Left colon (tissue), 2 donors: ENCODE measurements at regions not wholly inside any gene's neighbourhood (a gene's known extent, or its start where the extent isn't known, plus 50 kb on each side); places are given as distances from the start of the nearest gene placed in this dataset.

ENCODE experiments used
- ATAC-seq: fragments of 200-7000 bp; cut with Tn5 transposase; one replicate; pipeline ENCODE4 v1.9.1; 2020; ENCODE audit warnings: mild to moderate bottlenecking, moderate library complexity
- DNase-seq, 2 donors: peaks; one replicate each; pipeline ENCODE4 v3.0.0-alpha.2; 2020
- intact Hi-C, 2 donors: fragments of 100-400 bp; cut with DNase I in 1 of 2; cut with micrococcal nuclease in 1 of 2; formaldehyde crosslinking; loops; one replicate each; pipeline versions ENCODE4 v1.11.2 to v1.14.0; 2022; cut with DNase I, micrococcal nuclease
- donor health status: DM: no; HTN: no; CAD: no.
- donor health status: DM: yes; HTN: yes; CAD: no.

DNA sequence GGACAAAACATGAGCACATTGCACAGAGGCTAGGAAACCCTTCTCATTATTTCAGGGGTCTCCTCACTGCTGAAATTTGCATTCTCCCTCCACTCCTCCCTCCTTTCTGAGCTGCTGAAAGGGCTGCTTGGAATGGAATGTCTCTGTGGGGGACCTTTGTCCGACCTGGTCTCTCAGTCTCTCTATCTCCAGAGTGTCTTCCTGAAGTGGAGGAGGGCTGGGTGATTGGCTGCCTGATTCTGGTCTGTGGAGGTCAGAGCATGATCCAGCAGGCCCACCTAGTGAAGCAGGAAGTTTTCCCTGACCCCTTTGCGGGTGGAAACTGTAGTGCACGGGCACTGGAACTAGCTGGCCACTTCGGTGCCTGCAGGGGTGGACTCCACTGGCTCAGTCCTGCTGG, 560.5 kb upstream of the HS6ST1 start:
- no peak for ATAC-seq

DNA sequence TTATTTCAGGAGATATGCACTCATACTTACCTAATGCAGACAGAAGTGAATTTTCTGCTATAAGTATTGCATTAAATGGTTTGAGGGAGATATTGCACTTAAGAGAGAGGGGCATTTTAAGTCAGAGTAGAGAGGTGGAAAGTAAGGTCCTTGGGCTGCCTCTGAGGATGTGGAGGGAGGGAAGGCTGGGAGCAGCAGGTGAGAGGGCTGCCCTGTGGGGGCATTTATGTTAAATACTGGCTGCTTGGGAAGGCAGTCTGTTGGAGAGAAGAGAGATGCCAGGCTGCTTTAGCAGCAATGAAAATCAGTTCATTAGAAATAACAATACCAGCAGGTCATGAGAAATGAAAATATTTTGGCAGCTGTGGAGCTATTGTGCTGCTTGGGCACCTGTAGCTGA, 576.2 kb upstream of the HS6ST1 start:
- intact Hi-C loops, result no loop called here
- ATAC-seq, result no peak

More for the DNA sequence above, 560.5 kb upstream of the HS6ST1 start:
- intact Hi-C loops, result no loop called here
- no peak for DNase-seq

DNA sequence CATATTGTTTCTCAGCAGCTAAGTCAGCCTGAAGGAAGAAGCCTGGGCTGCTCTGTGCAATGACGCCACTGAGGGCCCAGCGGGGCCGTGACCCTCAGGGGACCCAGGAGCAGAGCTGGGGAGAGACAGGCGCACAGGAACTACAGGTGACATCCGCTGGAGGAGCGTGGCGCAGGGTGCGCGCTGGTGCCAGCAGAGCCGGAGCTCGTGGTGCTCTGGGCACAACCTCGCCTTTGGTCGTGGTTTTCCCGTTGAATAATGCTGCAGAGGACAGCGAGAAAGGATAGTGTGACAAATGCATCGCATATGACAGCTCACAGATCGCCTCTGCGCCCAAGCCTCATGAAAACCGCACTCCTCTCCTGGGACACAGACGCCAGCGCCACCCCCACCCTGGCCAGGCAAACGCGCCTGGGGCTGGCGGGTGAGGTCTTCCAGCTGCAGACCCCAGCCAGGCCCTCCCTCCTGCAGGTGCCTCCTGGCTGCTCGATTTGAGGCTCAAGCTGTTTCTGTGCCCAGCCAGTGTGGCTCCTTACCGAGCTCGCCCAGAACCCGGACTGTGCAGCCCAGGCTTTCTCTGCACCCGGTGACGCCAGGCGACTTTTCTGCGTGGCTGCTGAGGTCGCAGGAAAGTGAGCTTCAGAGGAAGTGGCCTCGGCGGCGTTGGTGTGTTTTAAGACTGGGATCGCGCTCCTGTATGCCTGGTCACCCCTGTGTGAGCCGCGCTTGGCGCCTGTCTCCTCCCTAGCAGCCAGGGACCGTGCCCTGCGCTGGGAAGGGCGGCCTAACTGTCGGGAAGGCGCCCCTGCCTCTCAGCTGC, 583.1 kb upstream of the HS6ST1 start:
- ATAC-seq, result no peak
- DNase-seq, result no peak
- intact Hi-C loops, result no loop called here

More for the DNA sequence above, 576.2 kb upstream of the HS6ST1 start:
- DNase-seq, result no peak

DNA sequence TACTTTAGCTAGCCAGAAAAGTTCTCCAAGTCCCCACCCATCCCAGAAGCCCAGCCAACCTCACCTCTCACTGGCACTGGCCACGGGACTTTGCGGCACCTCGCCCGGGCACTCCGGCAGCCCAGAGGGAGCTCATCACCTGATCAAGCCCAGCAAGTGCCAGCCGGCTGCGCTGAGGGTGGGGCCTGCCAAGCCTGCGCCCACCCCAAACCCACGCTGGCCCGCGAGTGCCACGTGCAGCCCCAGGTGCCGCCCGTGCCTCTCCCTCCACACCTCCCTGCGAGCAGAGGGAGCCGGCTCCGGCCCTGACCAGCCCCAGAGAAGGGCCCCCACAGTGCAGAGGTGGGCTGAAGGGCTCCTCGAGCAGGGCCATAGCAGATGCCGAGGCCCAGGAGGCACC, 585.0 kb upstream of the HS6ST1 start:
- ATAC-seq (no peak), DNase-seq (no peak)
- intact Hi-C loops, result no loop called here

DNA sequence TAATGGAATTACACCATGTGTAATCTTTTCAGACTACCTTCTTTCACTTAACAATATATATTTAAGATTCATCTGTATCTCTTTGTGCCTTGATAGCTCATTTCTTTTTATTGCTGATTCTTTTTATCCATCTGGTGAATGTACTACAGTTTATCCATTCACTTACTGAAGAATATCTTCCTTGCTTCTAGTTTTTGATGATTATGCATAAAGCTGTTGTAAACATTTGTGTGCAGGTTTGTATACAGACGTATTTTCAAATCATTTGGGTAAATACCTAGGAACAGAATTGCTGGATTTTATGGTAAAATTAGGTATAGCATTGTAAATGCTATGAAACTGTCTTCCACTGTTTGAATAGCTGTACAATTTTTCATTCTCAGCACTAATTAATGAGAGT, 592.6 kb upstream of the HS6ST1 start:
- intact Hi-C loops, result no loop called here
- ATAC-seq (no peak), DNase-seq (no peak)

DNA sequence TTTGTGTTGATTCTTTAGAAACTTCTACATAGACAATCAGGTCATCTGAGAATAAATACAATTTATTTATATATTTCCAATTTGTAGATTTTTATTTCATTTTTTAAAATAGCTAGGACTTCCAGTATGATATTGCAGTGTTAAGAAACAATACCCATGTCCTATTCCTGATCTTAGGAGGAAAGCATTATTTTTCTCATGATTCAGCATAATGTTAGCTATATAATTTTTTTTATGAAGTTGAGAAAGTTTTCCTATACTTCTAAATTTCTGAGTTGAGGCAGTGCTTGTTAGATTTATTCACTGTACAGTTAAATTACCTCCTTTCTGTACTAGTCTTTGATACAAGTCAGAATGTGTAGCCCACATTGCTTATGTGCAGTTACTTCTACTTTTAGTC, 595.7 kb upstream of the HS6ST1 start:
- ATAC-seq (no peak), DNase-seq (no peak)

DNA sequence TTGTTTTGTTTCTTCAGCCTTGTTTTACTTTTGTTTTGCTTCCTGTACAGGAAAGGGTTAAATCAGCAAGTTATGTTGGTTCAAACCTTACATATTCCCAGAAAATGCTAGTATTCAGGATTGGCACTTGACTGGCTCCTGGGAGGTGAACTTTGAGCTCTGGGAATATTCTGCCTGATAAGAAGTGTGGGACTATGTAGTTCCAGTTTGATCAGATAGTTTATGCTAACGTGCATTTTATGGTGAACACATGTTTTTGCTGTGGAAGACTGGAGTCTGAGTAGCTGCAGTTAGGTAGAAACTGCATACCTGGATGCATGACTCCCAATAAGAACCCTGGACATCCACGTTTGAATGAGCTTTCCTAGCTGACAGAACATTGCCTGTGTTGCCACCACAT, 603.1 kb upstream of the HS6ST1 start:
- DNase-seq (no peak), ATAC-seq (peak; percentile 69)
- intact Hi-C loops, result no loop called here

More for the DNA sequence above, 595.7 kb upstream of the HS6ST1 start:
- intact Hi-C loops, result no loop called here

DNA sequence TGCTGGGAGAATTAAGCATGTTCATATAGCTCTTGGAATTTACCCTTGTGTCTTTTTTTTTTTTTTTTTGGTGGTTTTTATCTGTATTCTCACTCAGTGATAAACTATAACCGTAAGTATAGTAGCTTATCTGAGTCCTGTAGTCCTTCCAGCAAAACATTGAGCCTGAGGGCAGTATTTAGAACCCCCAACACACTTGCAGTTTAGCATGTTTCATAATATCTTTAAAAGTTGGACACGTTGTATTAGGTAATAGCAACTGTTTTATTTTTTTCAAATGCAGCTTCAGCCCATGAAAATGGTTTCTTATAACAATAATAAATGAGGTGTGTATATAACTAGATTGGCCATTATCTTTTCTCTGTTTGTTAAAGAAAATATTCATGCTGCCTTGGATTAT, 603.5 kb upstream of the HS6ST1 start:
- intact Hi-C loops, result no loop called here
- no peak for DNase-seq
- ATAC-seq, result no peak

DNA sequence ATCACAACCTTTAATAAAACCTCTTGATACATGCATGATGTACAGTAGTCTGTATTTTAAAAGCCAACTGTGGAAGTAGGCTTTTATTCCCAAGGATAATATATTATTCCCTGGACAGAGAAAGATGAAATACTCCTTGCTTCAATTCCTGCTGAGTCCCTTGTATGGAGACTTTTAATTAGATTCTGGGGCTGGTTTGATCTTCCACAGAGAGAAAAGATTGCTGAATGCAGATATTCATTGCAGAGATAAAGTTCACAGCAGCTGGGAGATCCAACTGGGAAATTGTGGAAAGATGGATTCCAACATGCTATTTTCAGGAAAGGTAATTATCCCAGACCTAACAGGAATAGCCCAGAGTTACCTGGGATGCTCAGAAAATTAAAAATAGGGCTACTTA, 607.0 kb upstream of the HS6ST1 start:
- intact Hi-C loops, result no loop called here
- DNase-seq (no peak), ATAC-seq (no peak)

DNA sequence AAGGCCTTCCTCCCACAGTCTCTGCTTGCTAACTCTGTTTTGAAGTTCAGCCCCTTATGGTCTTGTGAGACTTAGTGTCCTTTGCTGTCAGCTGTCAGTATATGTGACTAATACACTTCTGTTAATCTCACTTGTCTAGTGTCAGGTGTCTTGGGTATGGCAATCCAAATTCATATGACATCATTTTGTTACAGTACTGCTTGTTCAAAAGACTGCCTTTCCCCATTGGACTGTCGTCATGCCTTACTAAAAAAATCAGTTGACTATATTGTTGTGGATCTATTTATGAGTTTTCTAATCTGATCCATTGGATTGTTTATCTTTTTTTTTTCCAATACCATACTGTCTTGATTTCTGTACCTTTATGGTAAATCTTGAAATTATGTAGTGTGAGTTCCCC, 611.4 kb upstream of the HS6ST1 start:
- ATAC-seq (no peak), DNase-seq (no peak)
- intact Hi-C loops, result no loop called here

DNA sequence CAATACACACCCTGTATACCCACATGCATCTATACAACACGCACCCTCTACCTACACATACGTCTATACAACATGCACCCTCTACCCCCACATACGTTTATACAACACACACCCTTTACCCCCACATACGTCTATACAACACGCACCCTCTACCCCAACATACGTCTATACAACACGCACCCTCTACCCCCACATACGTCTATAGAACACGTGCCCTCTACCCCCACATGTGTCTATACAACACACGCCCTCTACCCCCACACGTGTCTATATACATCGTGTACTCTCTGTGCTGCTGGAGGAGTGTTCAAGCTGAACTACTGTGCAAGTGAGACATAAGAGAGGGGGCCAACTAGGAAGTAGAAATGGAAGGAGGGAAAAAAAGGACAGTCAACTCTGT, 621.7 kb upstream of the HS6ST1 start:
- no peak for DNase-seq
- ATAC-seq, result no peak
- intact Hi-C loops, result no loop called here

DNA sequence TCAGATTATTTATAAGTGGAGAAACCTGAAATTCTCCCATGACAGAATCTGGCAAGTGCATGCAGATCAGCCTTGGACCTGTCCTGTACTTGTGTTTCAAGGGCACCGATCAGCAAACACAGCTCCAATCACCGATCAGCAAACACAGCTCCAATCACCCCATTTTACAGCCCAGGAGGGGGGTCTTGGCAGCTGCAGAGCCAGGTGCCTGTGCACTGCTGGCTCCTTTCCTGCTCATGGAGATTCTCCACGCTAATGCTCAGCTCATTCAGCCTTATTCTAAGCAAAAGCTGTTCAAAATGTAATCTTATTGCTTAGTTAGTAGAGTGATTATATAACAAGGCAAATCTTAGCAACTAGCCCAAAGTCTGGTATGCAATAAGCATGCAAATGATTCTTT, 623.1 kb upstream of the HS6ST1 start:
- ATAC-seq (no peak), DNase-seq (no peak)
- intact Hi-C loops, result no loop called here

DNA sequence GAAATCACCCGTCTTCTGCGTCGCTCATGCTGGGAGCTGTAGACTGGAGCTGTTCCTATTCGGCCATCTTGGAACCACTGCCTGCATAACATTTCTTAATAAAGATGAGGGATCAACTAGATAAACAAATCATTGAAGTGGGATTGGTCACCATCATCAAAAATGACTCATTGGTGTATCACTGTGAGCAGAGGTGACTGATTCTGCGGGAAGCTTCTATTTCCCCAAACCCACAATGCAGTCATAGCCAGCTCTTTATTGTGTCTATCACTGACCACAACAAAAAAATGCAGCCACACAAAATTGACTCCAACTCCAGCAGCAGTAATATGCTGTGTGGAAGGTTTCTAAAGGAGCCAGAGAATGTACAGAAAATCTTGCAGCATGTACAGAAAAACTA, 630.7 kb upstream of the HS6ST1 start:
- DNase-seq, result no peak
- intact Hi-C loops, result no loop called here

DNA sequence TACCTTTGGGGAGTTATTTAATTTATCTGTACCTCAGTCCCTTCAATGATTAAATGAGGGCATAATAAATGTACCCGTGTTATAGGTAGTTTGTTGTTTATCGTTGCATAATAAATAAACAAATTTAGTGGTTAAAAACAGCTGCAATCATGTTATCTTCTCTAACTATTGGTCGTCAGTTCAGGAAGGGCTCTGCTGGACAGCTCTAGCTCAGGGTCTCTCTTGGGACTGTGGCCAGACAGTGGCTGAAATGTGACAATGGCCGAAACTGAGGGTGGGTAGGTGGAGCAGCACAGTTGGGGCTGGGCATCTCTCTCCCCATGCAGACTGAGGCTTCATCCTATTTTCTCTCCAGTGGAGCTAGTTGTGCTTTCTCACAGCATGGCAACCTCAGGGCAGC, 632.1 kb upstream of the HS6ST1 start:
- DNase-seq, result no peak
- no peak for ATAC-seq
- intact Hi-C loops, result no loop called here

More for the DNA sequence above, 630.7 kb upstream of the HS6ST1 start:
- no peak for ATAC-seq

DNA sequence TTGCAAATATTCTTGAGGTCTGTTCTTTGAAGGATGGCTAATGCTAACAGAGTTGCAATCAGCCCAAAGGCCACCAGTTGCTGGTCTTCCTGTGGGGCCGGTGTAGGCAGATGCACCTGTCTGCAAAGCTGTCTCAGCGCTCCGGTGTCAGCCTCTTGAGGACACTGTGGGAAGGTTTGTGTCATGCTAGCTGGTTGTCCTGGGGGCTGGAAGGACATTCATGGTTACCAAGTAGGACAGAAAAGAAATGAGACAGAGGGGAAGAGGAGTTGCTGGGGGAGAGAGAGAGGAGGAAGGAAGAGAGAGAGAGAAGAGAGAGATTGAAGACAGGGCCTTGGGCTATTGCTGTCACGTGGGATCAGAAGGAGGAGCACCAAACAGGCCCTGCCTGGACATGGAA, 639.6 kb upstream of the HS6ST1 start:
- intact Hi-C loops, result no loop called here
- no peak for DNase-seq
- ATAC-seq, result no peak

DNA sequence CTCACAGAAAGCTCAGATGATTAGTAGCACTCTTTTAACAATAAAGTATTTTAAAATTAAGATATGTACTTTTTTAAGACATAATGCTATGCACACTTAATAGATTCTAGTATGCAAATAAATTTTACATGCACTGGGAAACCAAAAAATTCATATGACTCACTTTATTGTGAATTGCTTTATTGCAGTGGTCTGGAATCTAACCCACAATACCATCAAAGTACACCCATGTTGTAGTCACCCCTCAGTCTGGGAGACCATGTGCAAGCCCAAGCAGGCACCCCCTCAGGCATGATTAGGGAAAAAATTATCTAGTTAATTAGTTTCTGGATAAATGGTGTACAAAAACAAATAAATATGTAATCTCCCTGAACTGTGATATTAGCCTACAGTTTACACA, 649.0 kb upstream of the HS6ST1 start:
- no peak for ATAC-seq
- no peak for DNase-seq
- intact Hi-C loops, result no loop called here

DNA sequence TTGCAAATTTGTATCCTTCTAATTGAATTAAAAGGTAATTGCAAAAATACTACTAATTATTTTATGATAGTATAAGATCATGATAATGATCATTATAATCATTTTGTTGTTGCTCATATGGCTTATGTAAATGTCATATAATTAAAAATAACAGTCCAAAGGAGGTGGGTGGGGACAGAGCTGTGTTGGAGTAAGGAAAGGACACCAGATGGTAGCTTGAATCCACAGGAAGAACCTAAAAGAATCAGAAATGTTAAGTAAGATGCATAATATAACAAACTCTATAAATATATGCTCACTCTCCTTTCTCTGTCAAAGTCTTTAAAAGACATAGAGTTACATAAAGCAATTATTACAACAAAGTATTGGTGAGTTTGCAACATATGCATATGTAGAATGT, 650.7 kb upstream of the HS6ST1 start:
- DNase-seq, result no peak
- no peak for ATAC-seq
- intact Hi-C loops, result no loop called here

DNA sequence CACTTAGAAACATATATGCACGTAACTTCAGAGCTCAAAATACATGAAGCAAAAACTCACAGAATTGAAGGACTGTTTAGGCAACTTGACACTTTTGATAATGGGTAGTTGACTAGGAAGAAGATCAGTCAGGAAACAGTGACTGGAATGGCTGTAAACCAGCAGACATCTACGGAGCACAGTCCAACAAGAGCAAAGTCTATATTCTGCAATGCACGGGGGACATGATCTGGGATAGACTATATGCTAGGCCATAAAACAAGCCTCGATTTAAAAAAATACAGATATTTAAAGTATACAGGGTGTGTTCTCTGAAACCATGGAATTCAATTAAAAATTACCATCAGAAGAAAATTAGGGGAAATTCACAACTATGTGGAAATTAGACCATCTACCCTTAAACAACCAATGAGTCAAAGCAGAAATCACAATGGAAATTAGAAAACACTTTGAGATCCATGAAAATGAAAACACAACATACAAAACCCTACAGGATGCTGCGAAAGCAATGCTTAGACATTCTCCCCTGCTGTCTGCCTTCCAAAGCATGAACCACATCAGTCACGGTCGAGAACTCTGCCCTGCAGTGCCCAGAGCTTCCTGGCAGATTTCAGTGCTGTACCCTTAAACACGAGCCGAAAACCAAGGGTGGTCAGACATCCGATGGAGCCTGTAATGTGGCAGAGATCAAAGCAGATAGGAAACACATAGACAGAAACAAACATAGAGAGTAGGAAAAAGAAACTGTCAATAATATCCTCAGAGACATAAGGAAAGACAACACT, 651.9 kb upstream of the HS6ST1 start:
- DNase-seq, result no peak
- ATAC-seq, result no peak
- intact Hi-C loops, result no loop called here

DNA sequence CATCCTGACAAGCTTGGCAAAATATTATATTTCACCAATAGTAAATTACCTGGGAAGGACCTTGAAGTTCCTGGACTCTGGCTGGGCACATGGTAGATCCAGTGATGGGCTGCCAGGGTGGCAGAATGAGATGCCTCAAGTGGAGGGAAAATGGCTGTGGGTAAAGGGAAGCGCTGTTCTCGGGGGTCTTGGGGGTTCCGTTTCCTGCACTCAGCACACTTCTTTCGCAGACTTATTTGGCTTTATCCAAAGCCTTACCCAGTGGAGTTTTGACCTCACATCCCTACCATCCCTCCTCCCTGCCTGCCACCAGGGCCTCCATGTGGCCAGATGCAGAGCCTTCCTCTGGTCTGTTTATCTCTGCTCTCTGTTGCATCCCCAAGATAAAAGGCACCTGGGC, 654.9 kb upstream of the HS6ST1 start:
- DNase-seq, result no peak
- intact Hi-C loops, result no loop called here
- no peak for ATAC-seq

DNA sequence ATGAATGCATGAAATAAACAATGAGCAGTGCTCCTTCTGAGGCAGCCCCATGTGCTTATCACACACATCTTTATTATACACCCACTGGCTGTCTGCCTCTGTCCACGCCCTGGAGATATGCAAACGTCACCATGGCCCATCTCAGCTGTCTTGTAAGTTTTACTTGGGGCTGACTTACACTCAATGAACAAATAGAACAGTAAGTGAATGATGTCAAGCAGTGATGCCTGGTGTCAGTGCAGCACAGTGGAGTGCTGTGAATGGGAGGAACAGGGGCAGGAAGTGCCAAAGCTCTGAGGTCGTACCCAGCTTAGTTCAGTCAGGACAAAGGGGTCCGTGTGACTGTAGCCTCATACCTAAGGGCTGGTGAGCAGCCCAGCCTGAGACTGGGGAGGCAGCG, 659.5 kb upstream of the HS6ST1 start:
- ATAC-seq, result peak; percentile 82
- DNase-seq, result peak in 1 of 2 donors; percentile 6
- intact Hi-C loops, result no loop called here

DNA sequence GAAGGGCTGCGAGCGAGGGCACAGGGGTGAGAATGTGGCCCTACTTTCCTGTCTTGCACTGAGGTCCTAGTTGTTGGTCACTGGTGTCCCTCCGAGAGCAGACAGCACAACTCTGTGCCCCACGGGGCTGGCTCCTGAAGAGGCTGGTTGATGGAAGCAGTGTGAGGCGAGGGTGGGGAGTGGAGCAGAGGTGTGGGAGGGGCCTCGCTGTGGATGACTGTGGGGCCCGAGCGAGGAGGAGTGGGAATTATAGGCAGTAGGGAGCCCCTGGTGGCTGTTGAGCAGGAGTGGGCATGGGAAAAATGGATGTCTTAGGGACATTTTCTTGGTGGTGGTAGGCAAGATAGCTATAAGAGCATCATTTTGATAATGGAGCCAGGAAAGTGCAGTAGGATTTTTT, 660.5 kb upstream of the HS6ST1 start:
- DNase-seq (no peak), ATAC-seq (no peak)
- intact Hi-C loops, result no loop called here
